ENCODE measurements at regions not wholly inside any gene's neighbourhood (a gene's known extent, or its start where the extent isn't known, plus 50 kb on each side); places are given as distances from the start of the nearest gene placed in this dataset.

- DNase-seq: no peak
- Histone ChIP-seq H3K4me3 (ENCODE audit: low read length in 2 of 2) (no peak overlapping the region), H3K27me3 (ENCODE audit: control insufficient read depth in 1 of 2, insufficient read depth in 2 of 2, low read length in 1 of 2) (no peaks in the 10 kb centered on the region), H3K9me3 (ENCODE audit: control insufficient read depth, low read length) (no peaks in the 10 kb centered on the region), H3K27ac (ENCODE audit: low read depth in 1 of 2, low read length in 2 of 2) (no peak overlapping the region), H3K4me1 (ENCODE audit: control insufficient read depth in 1 of 2, insufficient read depth in 2 of 2, low read length in 2 of 2) (no peaks in the 10 kb centered on the region), H3K36me3 (ENCODE audit: control insufficient read depth in 1 of 2, insufficient read depth in 2 of 2, low read length in 1 of 2) (no peaks in the 10 kb centered on the region)
- ATAC-seq (ENCODE audit: low FRiP score): no peak
- intact Hi-C loops (cut with DNase I): no loop called here
- 81% methylated on average over 4 of the region's 4 CpGs for WGBS, 2 donors
Observed at GRCh38 chr13:55613429-55614187, 1527.1 kb upstream of the PRR20A start.

DNA sequence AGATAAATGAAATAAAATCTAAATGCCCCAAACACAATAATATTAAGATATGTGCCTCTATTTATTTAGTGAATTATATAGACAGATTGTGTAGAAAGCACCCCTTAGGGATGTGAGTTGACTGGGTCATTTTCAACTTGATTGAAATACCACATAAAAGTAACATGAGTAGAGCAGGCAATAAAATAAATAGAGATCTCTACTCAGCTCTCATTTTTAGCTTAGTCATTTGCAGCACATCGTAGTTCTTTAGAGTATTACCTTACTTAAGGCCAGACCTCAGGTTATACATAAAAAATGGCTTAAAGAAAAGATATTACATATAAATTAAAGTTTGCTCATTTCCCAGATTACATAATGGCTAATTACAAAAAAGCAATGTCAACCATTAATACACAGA, 1525.6 kb upstream of the PRR20A start:
- DNase-seq (no peak), ATAC-seq (ENCODE audit: low FRiP score) (no peak)
- Histone ChIP-seq H3K27ac (ENCODE audit: low read depth in 1 of 2, low read length in 2 of 2) (no peak overlapping the region), H3K36me3 (ENCODE audit: control insufficient read depth in 1 of 2, insufficient read depth in 2 of 2, low read length in 1 of 2) (no peaks in the 10 kb centered on the region), H3K4me1 (ENCODE audit: control insufficient read depth in 1 of 2, insufficient read depth in 2 of 2, low read length in 2 of 2) (no peaks in the 10 kb centered on the region), H3K27me3 (ENCODE audit: control insufficient read depth in 1 of 2, insufficient read depth in 2 of 2, low read length in 1 of 2) (no peaks in the 10 kb centered on the region), H3K9me3 (ENCODE audit: control insufficient read depth, low read length) (no peaks in the 10 kb centered on the region), H3K4me3 (ENCODE audit: low read length in 2 of 2) (no peak overlapping the region)
- intact Hi-C loops (cut with DNase I): no loop called here
- WGBS, 2 donors: 67 to 70% methylated on average over 1 of the region's 1 CpG

- no peak for DNase-seq
- WGBS, 2 donors: 90 to 91% methylated on average over 3 of the region's 3 CpGs
- no peak overlapping the region for H3K27ac ChIP-seq (ENCODE audit: low read depth in 1 of 2, low read length in 2 of 2)
- H3K36me3 ChIP-seq (ENCODE audit: control insufficient read depth in 1 of 2, insufficient read depth in 2 of 2, low read length in 1 of 2): no peaks in the 10 kb centered on the region
- no peaks in the 10 kb centered on the region for H3K4me1 ChIP-seq (ENCODE audit: control insufficient read depth in 1 of 2, insufficient read depth in 2 of 2, low read length in 2 of 2)
- ATAC-seq (ENCODE audit: low FRiP score): no peak
- H3K27me3 ChIP-seq (ENCODE audit: control insufficient read depth in 1 of 2, insufficient read depth in 2 of 2, low read length in 1 of 2): no peaks in the 10 kb centered on the region
- intact Hi-C loops (cut with DNase I): no loop called here
- no peak overlapping the region for H3K4me3 ChIP-seq (ENCODE audit: low read length in 2 of 2)
- no peaks in the 10 kb centered on the region for H3K9me3 ChIP-seq (ENCODE audit: control insufficient read depth, low read length)
Observed at GRCh38 chr13:55617241-55617640, 1523.5 kb upstream of the PRR20A start.

GRCh38 chr13:55627221-55627620, 1513.5 kb upstream of the PRR20A start:
- no peaks in the 10 kb centered on the region for H3K27me3 ChIP-seq (ENCODE audit: control insufficient read depth in 1 of 2, insufficient read depth in 2 of 2, low read length in 1 of 2)
- H3K27ac ChIP-seq (ENCODE audit: low read depth in 1 of 2, low read length in 2 of 2): no peak overlapping the region
- DNase-seq (no peak), ATAC-seq (ENCODE audit: low FRiP score) (no peak)
- intact Hi-C loops (cut with DNase I): no loop called here
- H3K4me1 ChIP-seq (ENCODE audit: control insufficient read depth in 1 of 2, insufficient read depth in 2 of 2, low read length in 2 of 2): no peaks in the 10 kb centered on the region
- no peaks in the 10 kb centered on the region for H3K36me3 ChIP-seq (ENCODE audit: control insufficient read depth in 1 of 2, insufficient read depth in 2 of 2, low read length in 1 of 2)
- peaks cover 2% of the 10 kb centered on the region for H3K9me3 ChIP-seq (ENCODE audit: control insufficient read depth, low read length)
- H3K4me3 ChIP-seq (ENCODE audit: low read length in 2 of 2): no peak overlapping the region
- WGBS, 2 donors: 34 to 50% methylated on average over 2 of the region's 2 CpGs

GRCh38 chr13:55632402-55632801, 1508.3 kb upstream of the PRR20A start:
- no peak for DNase-seq
- Histone ChIP-seq H3K27ac (ENCODE audit: low read depth in 1 of 2, low read length in 2 of 2) (no peak overlapping the region), H3K36me3 (ENCODE audit: control insufficient read depth in 1 of 2, insufficient read depth in 2 of 2, low read length in 1 of 2) (no peaks in the 10 kb centered on the region), H3K27me3 (ENCODE audit: control insufficient read depth in 1 of 2, insufficient read depth in 2 of 2, low read length in 1 of 2) (no peaks in the 10 kb centered on the region), H3K4me1 (ENCODE audit: control insufficient read depth in 1 of 2, insufficient read depth in 2 of 2, low read length in 2 of 2) (no peaks in the 10 kb centered on the region), H3K4me3 (ENCODE audit: low read length in 2 of 2) (no peak overlapping the region), H3K9me3 (ENCODE audit: control insufficient read depth, low read length) (no peaks in the 10 kb centered on the region)
- no peak for ATAC-seq (ENCODE audit: low FRiP score)
- intact Hi-C loops (cut with DNase I): no loop called here

DNA sequence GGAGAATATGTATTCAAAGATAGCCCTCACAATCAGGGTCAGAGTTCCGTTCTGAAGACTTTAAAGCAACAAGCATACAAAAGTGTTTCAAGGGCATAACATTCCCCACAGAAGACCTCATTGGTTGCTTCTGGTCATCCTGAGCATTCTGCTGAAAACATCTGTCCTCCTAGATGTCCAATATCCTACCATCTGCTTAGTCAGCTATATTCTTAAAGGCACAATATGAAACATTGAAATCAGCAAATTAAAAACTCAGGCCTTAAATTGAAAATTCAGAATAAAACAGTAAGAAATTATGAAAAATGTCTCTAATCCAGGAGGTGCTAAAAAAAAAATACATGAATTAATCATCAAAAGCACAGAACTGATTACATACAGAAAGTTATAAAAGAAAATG, 1491.2 kb upstream of the PRR20A start:
- Histone ChIP-seq H3K4me3 (ENCODE audit: low read length in 2 of 2) (no peak overlapping the region), H3K9me3 (ENCODE audit: control insufficient read depth, low read length) (no peaks in the 10 kb centered on the region), H3K4me1 (ENCODE audit: control insufficient read depth in 1 of 2, insufficient read depth in 2 of 2, low read length in 2 of 2) (no peaks in the 10 kb centered on the region), H3K27me3 (ENCODE audit: control insufficient read depth in 1 of 2, insufficient read depth in 2 of 2, low read length in 1 of 2) (no peaks in the 10 kb centered on the region), H3K36me3 (ENCODE audit: control insufficient read depth in 1 of 2, insufficient read depth in 2 of 2, low read length in 1 of 2) (no peaks in the 10 kb centered on the region), H3K27ac (ENCODE audit: low read depth in 1 of 2, low read length in 2 of 2) (no peak overlapping the region)
- no peak for DNase-seq
- intact Hi-C loops (cut with DNase I): no loop called here
- no peak for ATAC-seq (ENCODE audit: low FRiP score)
- WGBS, 2 donors: 58 to 67% methylated on average over 1 of the region's 1 CpG

DNA sequence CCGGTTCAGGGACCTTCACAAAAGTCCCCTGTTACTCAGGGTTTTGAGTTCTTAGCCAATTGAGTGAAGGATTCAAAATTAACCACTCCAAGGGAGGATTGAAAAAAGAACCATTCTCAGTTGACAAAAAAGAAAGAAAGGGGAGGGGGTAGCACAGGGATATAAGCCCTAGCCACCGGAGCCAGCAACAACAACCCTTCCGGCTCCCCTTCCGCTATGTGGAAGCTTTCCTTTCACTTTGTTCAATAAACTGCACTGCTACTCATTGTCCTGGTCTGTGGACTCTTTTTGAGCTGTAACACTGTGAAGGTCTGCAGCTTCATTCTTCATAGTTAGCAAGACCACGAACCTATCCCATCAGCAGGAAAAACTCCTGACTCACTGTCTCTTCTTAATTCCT, 1488.1 kb upstream of the PRR20A start:
- intact Hi-C loops (cut with DNase I): no loop called here
- H3K27me3 ChIP-seq (ENCODE audit: control insufficient read depth in 1 of 2, insufficient read depth in 2 of 2, low read length in 1 of 2): no peaks in the 10 kb centered on the region
- 84% methylated on average over 5 of the region's 5 CpGs for WGBS, 2 donors
- H3K27ac ChIP-seq (ENCODE audit: low read depth in 1 of 2, low read length in 2 of 2): no peak overlapping the region
- DNase-seq (no peak), ATAC-seq (ENCODE audit: low FRiP score) (no peak)
- no peak overlapping the region for H3K4me3 ChIP-seq (ENCODE audit: low read length in 2 of 2)
- no peaks in the 10 kb centered on the region for H3K9me3 ChIP-seq (ENCODE audit: control insufficient read depth, low read length)
- no peaks in the 10 kb centered on the region for H3K36me3 ChIP-seq (ENCODE audit: control insufficient read depth in 1 of 2, insufficient read depth in 2 of 2, low read length in 1 of 2)
- H3K4me1 ChIP-seq (ENCODE audit: control insufficient read depth in 1 of 2, insufficient read depth in 2 of 2, low read length in 2 of 2): no peaks in the 10 kb centered on the region

- Histone ChIP-seq H3K27ac (ENCODE audit: low read depth in 1 of 2, low read length in 2 of 2) (no peak overlapping the region), H3K27me3 (ENCODE audit: control insufficient read depth in 1 of 2, insufficient read depth in 2 of 2, low read length in 1 of 2) (no peaks in the 10 kb centered on the region), H3K9me3 (ENCODE audit: control insufficient read depth, low read length) (no peaks in the 10 kb centered on the region), H3K4me1 (ENCODE audit: control insufficient read depth in 1 of 2, insufficient read depth in 2 of 2, low read length in 2 of 2) (no peaks in the 10 kb centered on the region), H3K4me3 (ENCODE audit: low read length in 2 of 2) (no peak overlapping the region), H3K36me3 (ENCODE audit: control insufficient read depth in 1 of 2, insufficient read depth in 2 of 2, low read length in 1 of 2) (no peaks in the 10 kb centered on the region)
- DNase-seq: no peak
- no peak for ATAC-seq (ENCODE audit: low FRiP score)
- intact Hi-C loops (cut with DNase I): no loop called here
- WGBS, 2 donors: 47 to 50% methylated on average over 3 of the region's 3 CpGs
Observed at GRCh38 chr13:55653497-55653896, 1487.2 kb upstream of the PRR20A start.

GRCh38 chr13:55654243-55654642, 1486.5 kb upstream of the PRR20A start:
- intact Hi-C loops (cut with DNase I): no loop called here
- H3K36me3 ChIP-seq (ENCODE audit: control insufficient read depth in 1 of 2, insufficient read depth in 2 of 2, low read length in 1 of 2): no peaks in the 10 kb centered on the region
- no peak overlapping the region for H3K4me3 ChIP-seq (ENCODE audit: low read length in 2 of 2)
- H3K27ac ChIP-seq (ENCODE audit: low read depth in 1 of 2, low read length in 2 of 2): no peak overlapping the region
- ATAC-seq (ENCODE audit: low FRiP score): no peak
- H3K9me3 ChIP-seq (ENCODE audit: control insufficient read depth, low read length): no peaks in the 10 kb centered on the region
- H3K27me3 ChIP-seq (ENCODE audit: control insufficient read depth in 1 of 2, insufficient read depth in 2 of 2, low read length in 1 of 2): no peaks in the 10 kb centered on the region
- DNase-seq: no peak
- H3K4me1 ChIP-seq (ENCODE audit: control insufficient read depth in 1 of 2, insufficient read depth in 2 of 2, low read length in 2 of 2): no peaks in the 10 kb centered on the region

Data from aorta (tissue), 5 donors.